Thyroid gland (tissue), 4 donors: ENCODE measurements at regions not wholly inside any gene's neighbourhood (a gene's known extent, or its start where the extent isn't known, plus 50 kb on each side); places are given as distances from the start of the nearest gene placed in this dataset.

ENCODE experiments used
- POLR2A ChIP-seq, 2 donors: fragments of 450-650 bp; IDR thresholded peaks; one replicate each; pipeline ENCODE4 v1.6.1; 2017; ENCODE audit warnings: antibody characterized with exemption in 2 of 2, mild to moderate bottlenecking in 2 of 2, moderate library complexity in 1 of 2
- TF ChIP-seq, protein P1 (sequence below), 6 experiments: fragments of 200-600 bp in 3 of 6; fragments of 450-650 bp in 3 of 6; sonication (generic) in 3 of 6; IDR thresholded peaks; one replicate each; pipeline ENCODE4 v1.5.1; 2016 to 2019; ENCODE audit warnings: antibody characterized with exemption in 6 of 6, mild to moderate bottlenecking in 2 of 6, inconsistent platforms in 1 of 6, moderate library complexity in 1 of 6

DNA sequence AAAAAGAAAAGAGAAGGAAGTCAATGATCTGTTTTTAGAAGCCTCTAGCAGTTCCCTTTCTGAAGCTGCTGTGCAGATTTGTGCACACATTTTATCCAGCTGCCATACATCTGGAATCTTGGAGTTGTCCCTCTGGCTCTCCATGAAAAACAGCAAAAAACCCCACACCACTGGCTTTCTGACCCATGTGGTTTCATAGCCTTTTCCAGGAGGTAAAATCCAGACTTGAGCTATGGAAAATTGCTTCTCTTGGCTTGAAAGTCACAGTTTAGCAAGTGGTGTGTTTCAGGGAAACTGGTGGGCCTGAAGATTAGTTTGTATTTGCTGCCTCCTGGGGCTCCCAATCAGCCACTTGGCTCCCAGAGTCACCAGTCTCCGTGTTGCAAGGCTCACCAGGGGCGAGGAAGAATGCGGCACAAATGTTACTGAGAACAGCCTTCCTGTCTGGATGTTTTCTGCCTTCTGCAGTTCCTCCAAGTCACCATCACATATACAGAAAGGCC lies 50.1 kb upstream of the ADRB1 start:
- TF ChIP-seq, protein P1, sequence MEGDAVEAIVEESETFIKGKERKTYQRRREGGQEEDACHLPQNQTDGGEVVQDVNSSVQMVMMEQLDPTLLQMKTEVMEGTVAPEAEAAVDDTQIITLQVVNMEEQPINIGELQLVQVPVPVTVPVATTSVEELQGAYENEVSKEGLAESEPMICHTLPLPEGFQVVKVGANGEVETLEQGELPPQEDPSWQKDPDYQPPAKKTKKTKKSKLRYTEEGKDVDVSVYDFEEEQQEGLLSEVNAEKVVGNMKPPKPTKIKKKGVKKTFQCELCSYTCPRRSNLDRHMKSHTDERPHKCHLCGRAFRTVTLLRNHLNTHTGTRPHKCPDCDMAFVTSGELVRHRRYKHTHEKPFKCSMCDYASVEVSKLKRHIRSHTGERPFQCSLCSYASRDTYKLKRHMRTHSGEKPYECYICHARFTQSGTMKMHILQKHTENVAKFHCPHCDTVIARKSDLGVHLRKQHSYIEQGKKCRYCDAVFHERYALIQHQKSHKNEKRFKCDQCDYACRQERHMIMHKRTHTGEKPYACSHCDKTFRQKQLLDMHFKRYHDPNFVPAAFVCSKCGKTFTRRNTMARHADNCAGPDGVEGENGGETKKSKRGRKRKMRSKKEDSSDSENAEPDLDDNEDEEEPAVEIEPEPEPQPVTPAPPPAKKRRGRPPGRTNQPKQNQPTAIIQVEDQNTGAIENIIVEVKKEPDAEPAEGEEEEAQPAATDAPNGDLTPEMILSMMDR (IDR thresholded peaks at IDR 0.05), result peak in 1 of 6 experiments; percentile 5
- TF ChIP-seq POLR2A (IDR thresholded peaks at IDR 0.05), result no peak
